Ascending aorta (tissue), 2 donors: ENCODE measurements at regions not wholly inside any gene's neighbourhood (a gene's known extent, or its start where the extent isn't known, plus 50 kb on each side); places are given as distances from the start of the nearest gene placed in this dataset.

Source experiments
- DNase-seq, 2 donors: peaks; one replicate each; pipeline ENCODE4 v3.0.0-alpha.2; 2019; ENCODE audit warnings: low spot score in 2 of 2
- H3K27ac ChIP-seq, 2 donors: fragments of 200-600 bp; sonication (generic); one replicate each; pipeline ENCODE4 v1.5.1; 2016 to 2017; ENCODE audit warnings: mild to moderate bottlenecking in 1 of 2
- H3K27me3 ChIP-seq: fragments of 200-600 bp; sonication (generic); one replicate; pipeline ENCODE4 v1.5.1; 2017
- H3K36me3 ChIP-seq, 2 donors: fragments of 200-600 bp; sonication (generic); one replicate each; pipeline ENCODE4 v1.5.1; 2016
- H3K4me1 ChIP-seq, 2 donors: fragments of 200-600 bp; sonication (generic); one replicate each; pipeline ENCODE4 v1.5.1; 2016 to 2017; ENCODE audit warnings: mild to moderate bottlenecking in 1 of 2
- H3K4me3 ChIP-seq, 2 donors: fragments of 200-600 bp; sonication (generic); one replicate each; pipeline ENCODE4 v1.5.1; 2016 to 2017; ENCODE audit warnings: mild to moderate bottlenecking in 1 of 2
- H3K9me3 ChIP-seq, 2 donors: fragments of 200-600 bp; sonication (generic); one replicate each; pipeline ENCODE4 v1.5.1; 2016
- CTCF ChIP-seq, 3 experiments: fragments of 200-600 bp in 2 of 3; fragments of 450-650 bp in 1 of 3; sonication (generic) in 2 of 3; IDR thresholded peaks; one replicate each; pipeline ENCODE4 v1.5.1; 2016 to 2019; ENCODE audit warnings: antibody characterized with exemption in 3 of 3, mild to moderate bottlenecking in 1 of 3, moderate library complexity in 1 of 3
- intact Hi-C: fragments of 100-400 bp; cut with DNase I; formaldehyde crosslinking; loops from one replicate; pipeline ENCODE4 v1.15.1; 2023

- Histone ChIP-seq H3K4me1 (peaks cover 6 to 17% of the 10 kb centered on the region in 2 donors), H3K9me3 (no peaks in the 10 kb centered on the region), H3K27ac (peak overlapping the region; percentile 9 to 62), H3K4me3 (no peak overlapping the region), H3K27me3 (no peaks in the 10 kb centered on the region), H3K36me3 (no peaks in the 10 kb centered on the region)
- TF ChIP-seq CTCF (IDR thresholded peaks at IDR 0.05): no peak
- DNase-seq: no peak
- intact Hi-C loops: loop anchor here (5.0 kb wide), 1 partner anchor 34 kb away; no protein-coding TSS in a partner anchor
Observed at GRCh38 chr6:12421596-12421995, 131.4 kb downstream of the EDN1 start.

GRCh38 chr6:12422848-12423247, 132.7 kb downstream of the EDN1 start:
- no peaks in the 10 kb centered on the region for H3K9me3 ChIP-seq
- peak in 1 of 2 donors; percentile 69 for DNase-seq
- intact Hi-C loops: loop anchor here (5.0 kb wide), 1 partner anchor 36 kb away; no protein-coding TSS in a partner anchor
- no peak for TF ChIP-seq CTCF (IDR thresholded peaks at IDR 0.05)
- peak overlapping the region; percentile 62 to 64 for H3K27ac ChIP-seq
- peaks cover 9 to 20% of the 10 kb centered on the region in 2 donors for H3K4me1 ChIP-seq
- H3K36me3 ChIP-seq: no peaks in the 10 kb centered on the region
- no peak overlapping the region for H3K4me3 ChIP-seq
- no peaks in the 10 kb centered on the region for H3K27me3 ChIP-seq

- Histone ChIP-seq H3K4me3 (no peak overlapping the region), H3K4me1 (peaks cover 9 to 20% of the 10 kb centered on the region in 2 donors)
Observed at GRCh38 chr6:12423832-12424231, 133.7 kb downstream of the EDN1 start.

GRCh38 chr6:12426121-12426520, 136.0 kb downstream of the EDN1 start:
- Histone ChIP-seq H3K27ac (peak overlapping the region; percentile 66 to 74), H3K4me3 (no peak overlapping the region), H3K4me1 (peaks cover 9 to 20% of the 10 kb centered on the region in 2 donors), H3K36me3 (no peaks in the 10 kb centered on the region), H3K9me3 (no peaks in the 10 kb centered on the region), H3K27me3 (no peaks in the 10 kb centered on the region)
- intact Hi-C loops: loop anchor here (2.0 kb wide), 1 partner anchor 47 kb away; no protein-coding TSS in a partner anchor
- TF ChIP-seq CTCF (IDR thresholded peaks at IDR 0.05): no peak
- no peak for DNase-seq

More at GRCh38 chr6:12423832-12424231, 133.7 kb downstream of the EDN1 start:
- Histone ChIP-seq H3K27ac (peak overlapping the region; percentile 38 to 64), H3K27me3 (no peaks in the 10 kb centered on the region), H3K36me3 (no peaks in the 10 kb centered on the region), H3K9me3 (no peaks in the 10 kb centered on the region)
- intact Hi-C loops: loop anchor here (5.0 kb wide), 1 partner anchor 37 kb away; no protein-coding TSS in a partner anchor
- no peak for DNase-seq
- no peak for TF ChIP-seq CTCF (IDR thresholded peaks at IDR 0.05)

- Histone ChIP-seq H3K9me3 (peaks cover 0 to 4% of the 10 kb centered on the region in 2 donors), H3K27me3 (no peaks in the 10 kb centered on the region), H3K4me1 (peaks cover 6 to 9% of the 10 kb centered on the region in 2 donors), H3K27ac (no peak overlapping the region), H3K36me3 (no peaks in the 10 kb centered on the region), H3K4me3 (no peak overlapping the region)
- intact Hi-C loops: no loop called here
- no peak for DNase-seq
- no peak for TF ChIP-seq CTCF (IDR thresholded peaks at IDR 0.05)
Observed at GRCh38 chr6:12431023-12431422, 140.9 kb downstream of the EDN1 start.

- Histone ChIP-seq H3K36me3 (no peaks in the 10 kb centered on the region), H3K4me3 (no peak overlapping the region), H3K9me3 (peaks cover 0 to 4% of the 10 kb centered on the region in 2 donors), H3K4me1 (peaks cover 0 to 18% of the 10 kb centered on the region in 2 donors), H3K27ac (no peak overlapping the region), H3K27me3 (no peaks in the 10 kb centered on the region)
- intact Hi-C loops: no loop called here
- TF ChIP-seq CTCF (IDR thresholded peaks at IDR 0.05): no peak
- no peak for DNase-seq
Observed at GRCh38 chr6:12436224-12436623, 146.1 kb downstream of the EDN1 start.
